ENCODE measurements at regions not wholly inside any gene's neighbourhood (a gene's known extent, or its start where the extent isn't known, plus 50 kb on each side); places are given as distances from the start of the nearest gene placed in this dataset.

DNA sequence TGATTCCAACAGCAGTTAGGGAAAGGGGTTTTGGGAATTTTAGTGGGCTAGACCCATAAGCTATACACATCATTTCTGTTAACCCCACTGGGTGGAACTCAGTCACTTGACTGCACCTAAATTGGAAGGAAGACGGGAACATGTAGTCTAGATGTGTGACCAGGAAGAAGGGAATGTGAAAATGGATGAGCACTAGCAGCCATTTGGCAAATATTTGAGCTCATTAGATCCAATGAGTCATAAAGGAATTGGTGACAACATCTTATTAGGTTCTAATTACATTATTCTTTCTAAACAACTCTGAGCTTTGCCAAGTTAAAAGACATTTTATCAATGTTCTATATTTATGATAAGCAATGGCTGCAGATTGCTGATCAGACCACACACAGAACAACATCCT lies 400.6 kb downstream of the IRS1 start:
- no peak for TF ChIP-seq EZH2 (IDR thresholded peaks at IDR 0.05; ENCODE audit: borderline replicate concordance, low read length)
- TF ChIP-seq, protein P1, sequence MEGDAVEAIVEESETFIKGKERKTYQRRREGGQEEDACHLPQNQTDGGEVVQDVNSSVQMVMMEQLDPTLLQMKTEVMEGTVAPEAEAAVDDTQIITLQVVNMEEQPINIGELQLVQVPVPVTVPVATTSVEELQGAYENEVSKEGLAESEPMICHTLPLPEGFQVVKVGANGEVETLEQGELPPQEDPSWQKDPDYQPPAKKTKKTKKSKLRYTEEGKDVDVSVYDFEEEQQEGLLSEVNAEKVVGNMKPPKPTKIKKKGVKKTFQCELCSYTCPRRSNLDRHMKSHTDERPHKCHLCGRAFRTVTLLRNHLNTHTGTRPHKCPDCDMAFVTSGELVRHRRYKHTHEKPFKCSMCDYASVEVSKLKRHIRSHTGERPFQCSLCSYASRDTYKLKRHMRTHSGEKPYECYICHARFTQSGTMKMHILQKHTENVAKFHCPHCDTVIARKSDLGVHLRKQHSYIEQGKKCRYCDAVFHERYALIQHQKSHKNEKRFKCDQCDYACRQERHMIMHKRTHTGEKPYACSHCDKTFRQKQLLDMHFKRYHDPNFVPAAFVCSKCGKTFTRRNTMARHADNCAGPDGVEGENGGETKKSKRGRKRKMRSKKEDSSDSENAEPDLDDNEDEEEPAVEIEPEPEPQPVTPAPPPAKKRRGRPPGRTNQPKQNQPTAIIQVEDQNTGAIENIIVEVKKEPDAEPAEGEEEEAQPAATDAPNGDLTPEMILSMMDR (IDR thresholded peaks at IDR 0.05; ENCODE audit: low read length), result no peak
- H3K9ac ChIP-seq (ENCODE audit: low read length), result no peak overlapping the region
- H3F3A ChIP-seq (ENCODE audit: insufficient read depth, low read length), result no peaks in the 10 kb centered on the region
- H3K4me3 ChIP-seq (ENCODE audit: low read depth, low read length, poor library complexity, severe bottlenecking), result no peak overlapping the region
- H3K4me1 ChIP-seq (ENCODE audit: insufficient read depth, low read length, severe bottlenecking), result no peaks in the 10 kb centered on the region
- H2AFZ ChIP-seq (ENCODE audit: low read length), result no peak overlapping the region
- no peaks in the 10 kb centered on the region for H3K36me3 ChIP-seq (ENCODE audit: insufficient read depth, low read length)
- no peak overlapping the region for H3K4me2 ChIP-seq (ENCODE audit: low read length)
- no peaks in the 10 kb centered on the region for H4K20me1 ChIP-seq (ENCODE audit: insufficient read depth, low read length)
- H3K27ac ChIP-seq (ENCODE audit: low read depth, low read length, poor library complexity, severe bottlenecking), result no peak overlapping the region
- no peaks in the 10 kb centered on the region for H3K9me3 ChIP-seq (ENCODE audit: low read length)
- no peaks in the 10 kb centered on the region for H3K27me3 ChIP-seq (ENCODE audit: insufficient read depth, low read length)
- no peaks in the 10 kb centered on the region for H3K79me2 ChIP-seq (ENCODE audit: insufficient read depth, low read length)
- no peaks in the 10 kb centered on the region for H3K9me2 ChIP-seq (ENCODE audit: low read depth, low read length)

GRCh38 chr2:226398580-226398979 lies 401.0 kb downstream of the IRS1 start:
- Histone ChIP-seq H3K4me2 (ENCODE audit: low read length) (no peak overlapping the region), H3K9me3 (ENCODE audit: low read length) (no peaks in the 10 kb centered on the region), H3K4me3 (ENCODE audit: low read depth, low read length, poor library complexity, severe bottlenecking) (no peak overlapping the region), H4K20me1 (ENCODE audit: insufficient read depth, low read length) (no peaks in the 10 kb centered on the region), H3K27ac (ENCODE audit: low read depth, low read length, poor library complexity, severe bottlenecking) (no peak overlapping the region), H3K9me2 (ENCODE audit: low read depth, low read length) (no peaks in the 10 kb centered on the region), H3K79me2 (ENCODE audit: insufficient read depth, low read length) (no peaks in the 10 kb centered on the region), H3K4me1 (ENCODE audit: insufficient read depth, low read length, severe bottlenecking) (no peaks in the 10 kb centered on the region), H3K27me3 (ENCODE audit: insufficient read depth, low read length) (no peaks in the 10 kb centered on the region), H3K9ac (ENCODE audit: low read length) (no peak overlapping the region), H2AFZ (ENCODE audit: low read length) (no peak overlapping the region), H3K36me3 (ENCODE audit: insufficient read depth, low read length) (no peaks in the 10 kb centered on the region), H3F3A (ENCODE audit: insufficient read depth, low read length) (no peaks in the 10 kb centered on the region)
- no peak for TF ChIP-seq EZH2 (IDR thresholded peaks at IDR 0.05; ENCODE audit: borderline replicate concordance, low read length)
- TF ChIP-seq, protein P1 (IDR thresholded peaks at IDR 0.05; ENCODE audit: low read length), result no peak

DNA sequence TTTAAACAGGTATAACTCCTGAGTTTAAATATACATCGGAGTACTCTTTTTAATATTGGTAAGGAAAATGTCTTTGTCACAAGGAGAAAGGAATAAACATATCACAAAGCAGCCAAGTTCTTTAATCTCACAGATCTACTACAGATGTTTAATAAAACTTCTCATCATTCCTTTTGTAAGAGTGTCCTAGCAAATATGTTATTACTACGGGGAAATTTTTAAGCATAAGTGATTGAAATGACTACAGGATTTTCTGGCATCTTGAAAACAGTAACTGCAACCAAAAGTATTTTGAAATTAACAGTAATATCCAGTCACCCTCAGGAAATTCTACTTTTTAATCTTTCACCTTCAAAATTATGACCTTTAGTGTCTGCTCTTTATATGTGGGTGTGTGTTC lies 403.1 kb downstream of the IRS1 start:
- H3K27me3 ChIP-seq (ENCODE audit: insufficient read depth, low read length), result no peaks in the 10 kb centered on the region
- H3K9me2 ChIP-seq (ENCODE audit: low read depth, low read length), result no peaks in the 10 kb centered on the region
- no peak overlapping the region for H3K9ac ChIP-seq (ENCODE audit: low read length)
- no peaks in the 10 kb centered on the region for H3K79me2 ChIP-seq (ENCODE audit: insufficient read depth, low read length)
- no peaks in the 10 kb centered on the region for H3F3A ChIP-seq (ENCODE audit: insufficient read depth, low read length)
- H3K4me2 ChIP-seq (ENCODE audit: low read length), result no peak overlapping the region
- no peaks in the 10 kb centered on the region for H3K4me1 ChIP-seq (ENCODE audit: insufficient read depth, low read length, severe bottlenecking)
- H3K36me3 ChIP-seq (ENCODE audit: insufficient read depth, low read length), result no peaks in the 10 kb centered on the region
- no peak overlapping the region for H2AFZ ChIP-seq (ENCODE audit: low read length)
- H3K27ac ChIP-seq (ENCODE audit: low read depth, low read length, poor library complexity, severe bottlenecking), result no peak overlapping the region
- TF ChIP-seq, protein P1 (IDR thresholded peaks at IDR 0.05; ENCODE audit: low read length), result no peak
- TF ChIP-seq EZH2 (IDR thresholded peaks at IDR 0.05; ENCODE audit: borderline replicate concordance, low read length), result no peak
- no peaks in the 10 kb centered on the region for H3K9me3 ChIP-seq (ENCODE audit: low read length)
- H3K4me3 ChIP-seq (ENCODE audit: low read depth, low read length, poor library complexity, severe bottlenecking), result no peak overlapping the region
- H4K20me1 ChIP-seq (ENCODE audit: insufficient read depth, low read length), result no peaks in the 10 kb centered on the region

All from OCI-LY1 (cell line).